Activated CD4-positive, alpha-beta T cell treated with anti-CD3 and anti-CD28 coated beads, Interleukin-2, amount 50 U/mL, for 24 hours (primary cell): ENCODE measurements at regions not wholly inside any gene's neighbourhood (a gene's known extent, or its start where the extent isn't known, plus 50 kb on each side); places are given as distances from the start of the nearest gene placed in this dataset.

Source experiments
- DNase-seq, 2 donors: peaks; one replicate each; pipeline ENCODE4 v3.0.0-alpha.2; 2020; ENCODE audit warnings: low read depth in 1 of 2, low spot score in 1 of 2

DNA sequence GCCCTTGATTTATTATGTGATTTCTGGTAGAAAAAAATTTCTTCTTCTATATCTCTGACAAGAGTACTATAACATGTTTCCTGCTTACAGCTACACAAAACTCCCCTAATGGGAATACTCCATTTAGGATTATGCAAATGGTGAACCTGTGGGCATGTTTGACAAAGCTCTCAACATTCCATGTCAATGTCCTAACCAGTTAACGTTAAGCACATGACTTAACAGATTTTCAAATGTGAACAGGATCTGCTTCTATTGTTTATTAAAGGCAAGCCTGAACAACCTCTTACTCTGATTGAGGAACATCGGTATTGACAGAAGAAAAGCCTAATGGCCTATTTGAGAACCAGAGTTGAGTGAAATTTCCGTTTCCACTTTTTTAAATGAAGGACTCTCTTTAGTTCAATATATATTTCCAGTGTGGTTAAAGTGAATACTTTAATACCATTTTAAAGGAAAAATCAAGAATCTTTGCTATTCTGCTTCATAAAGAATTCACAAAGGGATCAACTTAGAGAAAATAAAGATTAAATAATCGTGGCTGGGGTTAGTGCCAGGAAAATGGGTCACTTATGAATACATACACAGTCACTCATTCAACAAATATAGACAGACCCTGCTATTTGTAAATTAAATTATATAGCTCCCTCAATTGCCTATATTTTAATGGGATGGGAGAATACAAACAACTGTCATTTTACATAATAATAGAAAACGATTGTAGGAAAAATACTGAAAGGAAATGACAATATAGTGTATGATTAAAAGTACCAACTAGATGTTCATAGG is 300.3 kb upstream of the CBLB start:
- no peak for DNase-seq

- no peak for DNase-seq
These were observed 301.8 kb upstream of the CBLB start for GRCh38 chr3:106170636-106171035.

GRCh38 chr3:106172101-106172500 is 303.3 kb upstream of the CBLB start:
- DNase-seq = no peak

DNA sequence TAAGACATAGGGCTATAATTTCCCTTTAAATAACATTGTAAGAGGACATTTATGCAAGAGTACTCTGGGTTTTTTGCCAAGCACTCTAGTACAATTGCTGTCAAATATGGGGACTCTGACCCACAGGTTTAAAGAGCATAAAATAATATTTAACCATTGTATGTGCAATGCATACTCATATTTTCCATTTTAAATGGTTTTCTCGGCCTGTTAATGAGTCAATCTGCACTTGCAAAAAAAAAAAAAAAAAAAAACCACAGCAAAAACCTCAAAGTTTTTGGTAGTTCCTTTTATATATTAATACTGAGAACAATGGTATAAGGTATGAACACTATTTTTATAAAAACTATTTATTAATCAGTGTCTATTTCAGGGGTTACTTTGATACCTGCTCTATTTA is 304.0 kb upstream of the CBLB start:
- no peak for DNase-seq

GRCh38 chr3:106175276-106175675 is 306.5 kb upstream of the CBLB start:
- no peak for DNase-seq

DNA sequence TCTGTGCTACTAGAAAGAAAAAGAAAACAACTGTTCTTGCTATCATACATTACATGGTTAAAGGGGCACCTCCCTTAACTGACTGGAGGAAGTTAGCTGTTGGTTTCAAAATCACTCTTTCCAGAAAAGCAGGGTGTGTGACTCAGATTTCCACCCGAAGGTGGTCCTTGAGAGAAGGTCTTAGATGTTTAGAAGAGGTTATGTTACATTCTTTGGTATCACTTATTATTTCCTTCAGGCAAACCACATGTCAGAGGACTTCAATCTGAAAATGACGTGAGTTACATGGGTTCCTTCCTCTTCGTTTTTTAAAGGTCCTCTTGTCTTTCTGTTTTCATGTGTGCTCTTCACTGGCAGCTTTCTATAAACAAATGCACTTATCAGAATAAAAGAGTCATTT is 307.9 kb upstream of the CBLB start:
- DNase-seq = peak in 1 of 2 donors; percentile 77

GRCh38 chr3:106182950-106183511 is 314.2 kb upstream of the CBLB start:
- DNase-seq = no peak

- no peak for DNase-seq
These were observed 315.1 kb upstream of the CBLB start for GRCh38 chr3:106183762-106184391.

GRCh38 chr3:106184540-106185457 is 316.0 kb upstream of the CBLB start:
- DNase-seq = no peak

GRCh38 chr3:106185949-106186348 is 317.1 kb upstream of the CBLB start:
- DNase-seq = no peak

GRCh38 chr3:106190296-106190695 is 321.5 kb upstream of the CBLB start:
- DNase-seq = no peak

- no peak for DNase-seq
These were observed 322.4 kb upstream of the CBLB start for GRCh38 chr3:106191211-106191610.

- DNase-seq = no peak
These were observed 323.1 kb upstream of the CBLB start for GRCh38 chr3:106191913-106192312.

DNA sequence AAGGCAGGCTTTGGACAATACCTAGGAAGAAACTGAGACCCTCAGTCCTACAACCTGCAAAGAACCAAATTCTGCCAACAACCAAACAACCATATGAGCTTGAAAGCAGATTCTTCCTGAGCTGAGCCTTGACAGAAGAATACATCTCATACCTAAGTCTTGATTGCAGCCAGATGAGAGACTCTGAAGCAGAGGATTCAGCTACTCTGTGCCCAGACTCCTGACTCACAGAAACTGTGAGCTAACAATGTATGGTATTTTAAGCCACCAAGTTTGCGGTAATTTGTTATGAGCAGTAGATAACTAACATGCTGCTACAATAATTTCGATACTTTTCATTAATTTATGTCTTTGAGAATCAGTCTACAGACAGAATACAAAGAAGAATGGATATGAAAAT is 325.1 kb upstream of the CBLB start:
- DNase-seq = no peak

GRCh38 chr3:106194726-106195125 is 325.9 kb upstream of the CBLB start:
- DNase-seq = no peak

GRCh38 chr3:106197532-106198194 is 328.9 kb upstream of the CBLB start:
- DNase-seq = no peak

- no peak for DNase-seq
These were observed 335.5 kb upstream of the CBLB start for GRCh38 chr3:106204160-106204868.

DNA sequence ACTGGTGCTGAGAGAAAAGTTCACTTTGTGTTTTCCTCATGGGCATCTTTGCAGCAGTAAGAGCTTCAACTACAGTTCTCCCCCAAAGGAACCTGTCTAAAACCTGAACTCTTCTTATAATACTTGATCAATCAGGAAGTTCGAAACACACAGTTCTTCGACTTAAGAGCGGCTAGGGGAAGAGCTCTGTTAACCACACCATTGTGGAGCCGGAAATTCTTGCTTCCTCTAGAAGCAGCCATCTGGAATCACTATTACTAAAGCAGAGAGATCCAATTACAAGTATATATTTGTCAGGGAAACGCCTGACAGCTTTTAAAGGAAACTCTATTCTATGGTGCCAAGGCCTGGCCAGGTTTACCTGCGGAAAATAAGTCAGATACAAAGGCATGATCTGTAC is 337.3 kb upstream of the CBLB start:
- peak in 1 of 2 donors; percentile 11 for DNase-seq

GRCh38 chr3:106206613-106207012 is 337.8 kb upstream of the CBLB start:
- DNase-seq = no peak

DNA sequence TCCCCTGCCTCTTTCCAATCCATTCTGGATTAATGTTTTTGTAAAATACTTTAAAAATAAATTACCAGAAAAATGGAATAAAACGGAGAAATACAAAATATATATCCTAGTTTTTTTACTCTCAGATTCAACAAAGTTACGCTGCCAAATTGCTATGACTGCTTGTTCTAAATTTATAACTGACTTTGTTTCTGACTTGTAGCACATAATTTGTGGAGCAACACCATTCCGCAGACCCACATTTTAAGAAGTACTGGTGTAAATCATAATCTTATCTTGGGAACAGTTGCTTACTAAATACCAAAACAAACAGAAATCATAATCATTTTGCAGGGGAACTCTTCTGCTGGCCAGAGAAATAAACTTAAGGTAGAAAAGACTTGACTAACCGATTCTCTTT is 339.4 kb upstream of the CBLB start:
- no peak for DNase-seq
